AG04449 (cell line): ENCODE measurements at regions not wholly inside any gene's neighbourhood (a gene's known extent, or its start where the extent isn't known, plus 50 kb on each side); places are given as distances from the start of the nearest gene placed in this dataset.

Experiments used
- CTCF ChIA-PET: fragments of 350-600 bp; formaldehyde crosslinking; extraction: SDS; loops from one replicate; lab custom pipeline; 2021; ENCODE audit warnings: antibody characterized with exemption; lab: Yijun Ruan, JAX
- POLR2A ChIA-PET: fragments of 400-600, 350-600 bp; formaldehyde crosslinking; extraction: SDS; loops from one replicate; lab custom pipeline; 2020; ENCODE audit warnings: antibody characterized with exemption, inconsistent platforms; lab: Yijun Ruan, JAX
- DNase-seq: peaks from one replicate; pipeline ENCODE4 v3.0.0-alpha.2; 2010; ENCODE audit warnings: low read depth, low spot score
- H3K4me3 ChIP-seq: 2 replicates; pipeline ENCODE4 v1.5.1; 2011; ENCODE audit warnings: low read depth, mild to moderate bottlenecking, control low read depth, low read length
- TF ChIP-seq, protein P1 (sequence below): IDR thresholded peaks from one replicate; pipeline ENCODE4 v1.5.1; 2011; ENCODE audit warnings: mild to moderate bottlenecking, moderate library complexity, low read length, control low read depth, inconsistent platforms; ENCODE audit not compliant: insufficient read depth; ENCODE audit errors: missing control alignments

DNA sequence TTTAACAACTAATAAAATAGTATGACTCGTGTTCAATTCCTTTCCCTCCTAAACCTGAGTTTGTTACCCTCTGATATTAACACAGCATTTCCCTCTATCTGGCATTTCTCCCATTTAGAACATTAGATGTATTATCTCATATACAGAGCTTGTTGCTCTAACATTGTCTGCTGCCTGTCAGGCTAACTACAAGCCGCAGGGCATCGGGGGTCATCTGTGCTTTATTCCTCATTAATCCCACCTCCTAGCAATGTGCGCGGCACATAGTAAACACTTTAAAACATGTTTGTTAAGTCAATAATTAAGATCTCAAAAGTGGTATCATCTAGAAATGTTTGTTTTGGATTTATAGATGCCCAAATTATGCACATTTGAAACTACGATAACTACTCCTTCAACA, 52.9 kb upstream of the NEBL start:
- ChIA-PET CTCF (no interaction called here), POLR2A (no interaction called here)
- no peak overlapping the region for H3K4me3 ChIP-seq
- no peak for DNase-seq
- TF ChIP-seq, protein P1, sequence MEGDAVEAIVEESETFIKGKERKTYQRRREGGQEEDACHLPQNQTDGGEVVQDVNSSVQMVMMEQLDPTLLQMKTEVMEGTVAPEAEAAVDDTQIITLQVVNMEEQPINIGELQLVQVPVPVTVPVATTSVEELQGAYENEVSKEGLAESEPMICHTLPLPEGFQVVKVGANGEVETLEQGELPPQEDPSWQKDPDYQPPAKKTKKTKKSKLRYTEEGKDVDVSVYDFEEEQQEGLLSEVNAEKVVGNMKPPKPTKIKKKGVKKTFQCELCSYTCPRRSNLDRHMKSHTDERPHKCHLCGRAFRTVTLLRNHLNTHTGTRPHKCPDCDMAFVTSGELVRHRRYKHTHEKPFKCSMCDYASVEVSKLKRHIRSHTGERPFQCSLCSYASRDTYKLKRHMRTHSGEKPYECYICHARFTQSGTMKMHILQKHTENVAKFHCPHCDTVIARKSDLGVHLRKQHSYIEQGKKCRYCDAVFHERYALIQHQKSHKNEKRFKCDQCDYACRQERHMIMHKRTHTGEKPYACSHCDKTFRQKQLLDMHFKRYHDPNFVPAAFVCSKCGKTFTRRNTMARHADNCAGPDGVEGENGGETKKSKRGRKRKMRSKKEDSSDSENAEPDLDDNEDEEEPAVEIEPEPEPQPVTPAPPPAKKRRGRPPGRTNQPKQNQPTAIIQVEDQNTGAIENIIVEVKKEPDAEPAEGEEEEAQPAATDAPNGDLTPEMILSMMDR = no peak

DNA sequence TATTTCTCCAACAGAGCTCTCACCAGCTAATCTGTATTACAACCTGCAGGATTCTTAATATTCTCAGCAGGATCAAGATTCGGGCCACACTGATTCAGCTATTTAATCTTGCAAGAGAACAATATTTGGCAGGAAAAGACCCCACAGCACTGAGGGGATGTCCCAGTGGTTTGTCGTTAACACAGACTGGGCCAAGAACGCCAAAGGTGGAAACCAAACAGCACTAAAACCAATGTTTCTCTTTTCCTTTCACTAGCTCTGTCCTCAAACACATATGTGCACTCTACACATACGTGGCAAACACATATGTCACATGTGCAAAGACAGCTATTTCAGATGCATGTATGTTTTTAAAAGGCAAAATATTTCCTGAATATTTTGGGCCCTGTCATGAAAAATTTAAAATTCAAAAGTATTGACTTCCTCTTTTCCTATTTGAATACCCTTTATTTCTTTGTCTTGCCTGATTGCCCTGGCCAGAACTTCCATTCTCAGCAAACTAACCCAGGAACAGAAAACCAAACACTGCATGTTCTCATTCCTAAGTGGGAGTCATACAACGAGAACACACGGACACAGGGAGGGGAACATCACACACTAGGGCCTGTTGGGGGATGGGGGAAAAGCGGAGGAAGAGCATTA, 51.7 kb upstream of the NEBL start:
- H3K4me3 ChIP-seq = no peak overlapping the region
- TF ChIP-seq, protein P1 = no peak
- CTCF ChIA-PET = no interaction called here
- DNase-seq = no peak
- POLR2A ChIA-PET = no interaction called here
